Ovary (tissue), 3 donors: ENCODE measurements at regions not wholly inside any gene's neighbourhood (a gene's known extent, or its start where the extent isn't known, plus 50 kb on each side); places are given as distances from the start of the nearest gene placed in this dataset.

ENCODE experiments used
- CTCF ChIP-seq, 3 donors: fragments of 450-650 bp in 2 of 3; fragments of 200-600 bp in 1 of 3; IDR thresholded peaks; one replicate each; pipeline versions ENCODE4 v1.5.1 to v1.8.0; 2016 to 2022; ENCODE audit warnings: antibody characterized with exemption in 3 of 3, mild to moderate bottlenecking in 1 of 3
- EP300 ChIP-seq: sonication (generic); formaldehyde crosslinking; IDR thresholded peaks from one replicate; pipeline ENCODE4 v1.6.1; 2017; ENCODE audit warnings: antibody characterized with exemption
- POLR2A ChIP-seq: fragments of 450-650 bp; IDR thresholded peaks from one replicate; pipeline ENCODE4 v1.6.1; 2017; ENCODE audit warnings: antibody characterized with exemption, mild to moderate bottlenecking, moderate library complexity
- donor health status: DM: no; HTN: no; CAD: no.

DNA sequence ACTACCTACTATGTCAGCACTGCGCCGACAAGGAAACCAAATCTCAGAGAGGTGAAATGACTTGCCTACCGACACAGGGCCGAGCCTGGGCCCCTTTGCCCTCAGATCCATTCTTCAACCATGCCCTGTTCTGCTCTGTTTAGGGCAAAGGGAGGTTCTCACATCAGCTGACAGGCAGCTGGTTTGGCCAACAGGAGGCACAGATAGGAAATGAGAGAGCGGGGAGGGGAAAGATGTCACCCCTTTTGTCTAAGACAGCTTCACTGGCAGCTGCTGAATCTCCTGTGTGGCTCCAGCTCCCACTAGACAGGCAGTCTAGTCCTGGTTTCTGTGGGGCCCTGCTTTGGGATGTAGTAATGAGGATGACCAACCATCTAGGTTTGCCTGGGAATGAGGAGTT is 158.7 kb downstream of the TMEM200A start:
- TF ChIP-seq CTCF (IDR thresholded peaks at IDR 0.05): no peak
- no peak for TF ChIP-seq EP300
- TF ChIP-seq POLR2A: no peak
